K562 (cell line): ENCODE measurements at regions not wholly inside any gene's neighbourhood (a gene's known extent, or its start where the extent isn't known, plus 50 kb on each side); places are given as distances from the start of the nearest gene placed in this dataset.

ENCODE experiments used
- BDP1 ChIP-seq: IDR thresholded peaks from 3 replicates; pipeline ENCODE4 v1.6.1; 2011; ENCODE audit not compliant: insufficient read length, insufficient read depth
- CHAMP1 ChIP-seq: fragments of 450-650 bp; IDR thresholded peaks from 2 replicates; pipeline ENCODE4 v1.6.1; 2016; ENCODE audit warnings: mild to moderate bottlenecking
- FOXM1 ChIP-seq, 2 experiments: fragments of 450-650 bp in 1 of 2; sonication (generic) in 1 of 2; formaldehyde crosslinking in 1 of 2; IDR thresholded peaks; 2 replicates each; pipeline versions ENCODE4 v1.6.1 to v1.9.0; 2017 to 2022; ENCODE audit warnings: low read depth in 2 of 2, mild to moderate bottlenecking in 2 of 2, missing genetic modification reagents in 1 of 2, moderate library complexity in 1 of 2
- HMG20B ChIP-seq: fragments of 250-450 bp; sonication (Bioruptor Pico); IDR thresholded peaks from 2 replicates; pipeline ENCODE4 v1.5.0; 2021; ENCODE audit warnings: mild to moderate bottlenecking
- HSF4 ChIP-seq: fragments of 250-450 bp; sonication (Bioruptor Pico); IDR thresholded peaks from 2 replicates; pipeline ENCODE4 v2.1.2; 2022; ENCODE audit warnings: mild to moderate bottlenecking, moderate library complexity, borderline replicate concordance
- ILF3 ChIP-seq: fragments of 450-650 bp; IDR thresholded peaks from 2 replicates; pipeline ENCODE4 v1.6.1; 2018; ENCODE audit warnings: antibody characterized with exemption, mild to moderate bottlenecking, moderate library complexity, borderline replicate concordance
- PURB ChIP-seq: sonication (generic); formaldehyde crosslinking; IDR thresholded peaks from 2 replicates; pipeline ENCODE4 v1.9.0; 2021; ENCODE audit warnings: low read depth, mild to moderate bottlenecking, missing genetic modification reagents
- SP1 ChIP-seq: sonication (generic); formaldehyde crosslinking; IDR thresholded peaks from 2 replicates; pipeline ENCODE4 v1.8.1; 2022; ENCODE audit warnings: mild to moderate bottlenecking, missing genetic modification reagents
- ZC3H11A ChIP-seq: IDR thresholded peaks from 2 replicates; pipeline ENCODE4 v1.6.1; 2012; ENCODE audit warnings: low read depth, low read length, improper control_type of control experiment
- ZFP30 ChIP-seq: fragments of 250-450 bp; sonication (Bioruptor Pico); IDR thresholded peaks from 2 replicates; pipeline ENCODE4 v1.8.0; 2022; ENCODE audit warnings: moderate library complexity, mild to moderate bottlenecking, inconsistent platforms, borderline replicate concordance
- ZNF121 ChIP-seq: sonication (generic); formaldehyde crosslinking; conservative IDR thresholded peaks from 2 replicates; pipeline ENCODE4 v1.8.0; 2022; ENCODE audit warnings: missing genetic modification reagents
- ZNF785 ChIP-seq: fragments of 250-450 bp; sonication (Bioruptor Pico); IDR thresholded peaks from 2 replicates; pipeline ENCODE4 v1.4.0; 2020; ENCODE audit warnings: mild to moderate bottlenecking
- TF ChIP-seq, protein P1 (sequence below): fragments of 150-350 bp; IDR thresholded peaks from 2 replicates; pipeline ENCODE4 v1.6.1; 2014; ENCODE audit warnings: low read depth, mild to moderate bottlenecking, low read length, borderline replicate concordance
- TF ChIP-seq, protein P2 (sequence below): fragments of 250-450 bp; sonication (Bioruptor Pico); IDR thresholded peaks from 2 replicates; pipeline ENCODE4 v1.8.0; 2021; ENCODE audit warnings: borderline replicate concordance, mild to moderate bottlenecking, moderate library complexity; ENCODE audit not compliant: poor library complexity, severe bottlenecking

DNA sequence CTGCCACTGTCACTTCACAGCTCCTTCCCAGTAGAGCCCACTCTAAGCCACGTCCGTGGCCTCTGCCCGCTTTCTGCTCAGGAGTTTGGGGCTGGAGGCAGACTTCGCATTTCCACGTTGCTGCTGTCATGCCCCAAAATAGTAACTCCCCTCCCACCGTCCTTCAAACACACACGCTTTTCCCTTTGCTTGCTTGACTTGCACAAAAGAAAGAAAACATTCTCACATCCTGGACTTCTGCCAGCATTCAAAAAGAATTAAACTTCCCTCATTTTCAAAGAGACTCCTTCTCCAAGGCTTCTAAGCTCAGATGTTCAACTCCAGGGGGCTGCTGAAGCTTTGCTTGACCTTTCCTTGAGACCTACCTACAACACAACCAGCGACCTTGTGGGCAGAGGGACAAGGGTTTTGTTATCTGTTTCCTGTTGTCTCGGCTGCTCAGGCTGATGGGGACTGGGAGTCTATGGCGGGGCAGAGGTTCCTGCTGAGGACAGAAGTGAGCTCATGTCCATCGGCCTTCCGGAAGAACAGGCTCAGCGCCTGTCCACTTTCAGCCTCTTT is 263.8 kb upstream of the FOXQ1 start (continued):
- TF ChIP-seq CHAMP1 = no peak
- no peak for TF ChIP-seq ZC3H11A
- no peak for TF ChIP-seq FOXM1 (IDR thresholded peaks at IDR 0.05; ENCODE audit: low read depth)
- no peak for TF ChIP-seq FOXM1 (CRISPR knock-in tag; IDR thresholded peaks at IDR 0.05; ENCODE audit: low read depth)
- no peak for TF ChIP-seq ZNF785 (CRISPR knock-in tag)
- TF ChIP-seq SP1 (CRISPR knock-in tag) = no peak
- no peak for TF ChIP-seq HMG20B
- TF ChIP-seq, protein P1, sequence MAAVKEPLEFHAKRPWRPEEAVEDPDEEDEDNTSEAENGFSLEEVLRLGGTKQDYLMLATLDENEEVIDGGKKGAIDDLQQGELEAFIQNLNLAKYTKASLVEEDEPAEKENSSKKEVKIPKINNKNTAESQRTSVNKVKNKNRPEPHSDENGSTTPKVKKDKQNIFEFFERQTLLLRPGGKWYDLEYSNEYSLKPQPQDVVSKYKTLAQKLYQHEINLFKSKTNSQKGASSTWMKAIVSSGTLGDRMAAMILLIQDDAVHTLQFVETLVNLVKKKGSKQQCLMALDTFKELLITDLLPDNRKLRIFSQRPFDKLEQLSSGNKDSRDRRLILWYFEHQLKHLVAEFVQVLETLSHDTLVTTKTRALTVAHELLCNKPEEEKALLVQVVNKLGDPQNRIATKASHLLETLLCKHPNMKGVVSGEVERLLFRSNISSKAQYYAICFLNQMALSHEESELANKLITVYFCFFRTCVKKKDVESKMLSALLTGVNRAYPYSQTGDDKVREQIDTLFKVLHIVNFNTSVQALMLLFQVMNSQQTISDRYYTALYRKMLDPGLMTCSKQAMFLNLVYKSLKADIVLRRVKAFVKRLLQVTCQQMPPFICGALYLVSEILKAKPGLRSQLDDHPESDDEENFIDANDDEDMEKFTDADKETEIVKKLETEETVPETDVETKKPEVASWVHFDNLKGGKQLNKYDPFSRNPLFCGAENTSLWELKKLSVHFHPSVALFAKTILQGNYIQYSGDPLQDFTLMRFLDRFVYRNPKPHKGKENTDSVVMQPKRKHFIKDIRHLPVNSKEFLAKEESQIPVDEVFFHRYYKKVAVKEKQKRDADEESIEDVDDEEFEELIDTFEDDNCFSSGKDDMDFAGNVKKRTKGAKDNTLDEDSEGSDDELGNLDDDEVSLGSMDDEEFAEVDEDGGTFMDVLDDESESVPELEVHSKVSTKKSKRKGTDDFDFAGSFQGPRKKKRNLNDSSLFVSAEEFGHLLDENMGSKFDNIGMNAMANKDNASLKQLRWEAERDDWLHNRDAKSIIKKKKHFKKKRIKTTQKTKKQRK = no peak
- TF ChIP-seq ZNF121 (CRISPR knock-in tag) = no peak
- no peak for TF ChIP-seq HSF4 (CRISPR knock-in tag)
- no peak for TF ChIP-seq PURB (CRISPR knock-in tag)
- TF ChIP-seq, protein P2, sequence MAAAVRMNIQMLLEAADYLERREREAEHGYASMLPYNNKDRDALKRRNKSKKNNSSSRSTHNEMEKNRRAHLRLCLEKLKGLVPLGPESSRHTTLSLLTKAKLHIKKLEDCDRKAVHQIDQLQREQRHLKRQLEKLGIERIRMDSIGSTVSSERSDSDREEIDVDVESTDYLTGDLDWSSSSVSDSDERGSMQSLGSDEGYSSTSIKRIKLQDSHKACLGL (CRISPR knock-in tag) = no peak
- no peak for TF ChIP-seq BDP1
- no peak for TF ChIP-seq ILF3
- TF ChIP-seq ZFP30 (CRISPR knock-in tag) = no peak
- TF ChIP-seq, all 486 proteins: peak for 0
